GM21786 (cell line): ENCODE measurements at regions not wholly inside any gene's neighbourhood (a gene's known extent, or its start where the extent isn't known, plus 50 kb on each side); places are given as distances from the start of the nearest gene placed in this dataset.
"Not testable (repeated sequence)": the region's sequence is repeated elsewhere in the genome, so short reads cannot be mapped to it uniquely, and the experiment has no call there.

Experiments used
- ATAC-seq: cut with Tn5 transposase; IDR thresholded peaks from one replicate; pipeline ENCODE4 v1.9.1; 2021; ENCODE audit not compliant: unreplicated experiment

DNA sequence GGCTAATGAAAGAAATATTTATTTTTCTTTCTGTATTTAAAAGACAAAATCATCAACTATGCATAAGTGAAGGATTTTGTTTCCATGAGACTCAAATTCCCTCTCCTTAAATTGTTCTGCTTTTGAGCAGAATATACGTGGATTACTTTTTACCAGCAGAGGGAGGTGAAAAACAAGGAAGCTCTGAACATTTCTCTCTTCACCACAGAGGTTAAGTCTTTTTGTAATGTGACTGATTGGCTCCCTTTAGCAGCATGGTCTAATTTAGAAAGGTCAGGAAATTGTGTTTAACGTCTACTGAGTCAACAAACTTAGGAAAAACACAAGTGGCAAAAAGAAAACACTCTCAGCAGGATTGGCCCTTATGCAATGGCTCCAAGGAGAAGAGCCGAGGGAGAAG, 55.1 kb upstream of the F9 start:
- ATAC-seq: no peak

DNA sequence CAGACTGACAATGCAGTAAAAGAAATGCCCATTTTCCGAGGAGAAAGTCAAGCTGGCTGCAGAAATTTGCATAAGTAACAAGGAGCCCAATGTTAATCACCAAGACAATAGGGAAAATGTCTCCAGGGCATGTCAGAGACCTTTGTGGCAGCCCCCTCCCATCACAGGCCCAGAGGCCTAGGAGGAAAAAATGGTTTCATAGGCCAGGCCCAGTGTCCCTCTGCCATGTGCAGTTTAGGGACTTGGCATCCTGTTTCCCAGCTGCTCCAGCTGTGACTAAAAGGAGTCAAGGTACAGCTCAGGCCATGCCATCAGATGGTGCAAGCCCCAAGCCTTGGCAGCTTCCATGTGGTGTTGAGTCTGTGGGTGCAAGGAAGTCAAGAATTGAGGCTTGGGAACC, 68.6 kb upstream of the F9 start:
- ATAC-seq: not testable (repeated sequence)

DNA sequence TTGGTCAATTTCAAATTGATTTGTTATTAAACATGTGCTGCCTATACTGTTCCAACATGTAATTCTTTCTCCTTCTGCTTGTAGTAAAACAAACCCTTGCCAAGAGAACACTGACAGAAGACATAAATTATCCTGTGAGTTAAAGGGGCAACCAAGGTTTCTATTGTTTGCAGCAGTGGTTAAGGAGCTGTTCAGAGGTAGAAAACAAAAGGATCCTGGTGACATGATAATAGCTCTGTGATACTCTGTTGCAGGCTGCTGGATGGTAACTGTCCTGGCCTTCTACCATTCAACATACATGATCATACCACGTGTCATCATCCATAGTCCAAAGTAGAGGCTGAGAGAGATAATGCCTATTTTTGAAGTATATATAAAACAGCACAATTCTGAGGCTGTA, 75.8 kb upstream of the F9 start:
- ATAC-seq: no peak

DNA sequence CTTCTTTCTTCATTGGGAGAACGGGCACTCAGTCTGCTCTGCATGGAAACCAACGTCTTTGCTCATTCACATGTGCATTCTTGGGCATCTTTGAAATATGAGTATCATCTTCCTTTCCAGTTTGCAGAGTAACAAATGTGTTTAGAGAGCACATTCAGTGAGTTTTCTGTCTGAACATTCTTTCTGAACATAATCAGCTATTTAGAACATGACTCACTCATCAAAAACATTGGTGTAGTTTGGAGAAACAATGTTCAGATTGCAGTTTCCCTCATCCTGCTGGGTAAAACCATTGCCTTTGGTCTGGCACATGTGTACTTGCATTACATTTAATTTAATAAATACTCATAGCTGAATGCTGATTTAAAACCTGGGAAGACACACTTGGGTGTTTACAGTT, 81.5 kb upstream of the F9 start:
- no peak for ATAC-seq

DNA sequence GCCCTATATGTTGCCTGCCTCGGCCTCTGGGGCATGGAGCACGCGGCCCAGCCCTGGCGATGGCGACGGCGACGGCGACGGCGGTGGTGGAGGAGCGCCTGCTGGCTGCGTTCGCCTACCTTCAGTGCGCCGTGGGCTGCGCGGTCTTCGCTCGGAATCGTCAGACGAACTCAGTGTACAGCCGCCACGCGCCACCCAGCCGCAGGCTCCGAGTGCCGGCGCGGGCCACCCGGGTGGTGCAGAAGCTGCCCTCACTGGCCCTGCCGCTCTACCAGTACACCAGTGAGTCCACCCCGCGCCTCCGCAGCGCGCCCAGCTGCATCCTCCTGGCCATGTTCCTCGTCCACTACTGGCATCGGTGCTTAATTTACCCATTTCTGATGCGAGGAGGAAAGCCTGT, 83.7 kb upstream of the F9 start:
- ATAC-seq: no peak

DNA sequence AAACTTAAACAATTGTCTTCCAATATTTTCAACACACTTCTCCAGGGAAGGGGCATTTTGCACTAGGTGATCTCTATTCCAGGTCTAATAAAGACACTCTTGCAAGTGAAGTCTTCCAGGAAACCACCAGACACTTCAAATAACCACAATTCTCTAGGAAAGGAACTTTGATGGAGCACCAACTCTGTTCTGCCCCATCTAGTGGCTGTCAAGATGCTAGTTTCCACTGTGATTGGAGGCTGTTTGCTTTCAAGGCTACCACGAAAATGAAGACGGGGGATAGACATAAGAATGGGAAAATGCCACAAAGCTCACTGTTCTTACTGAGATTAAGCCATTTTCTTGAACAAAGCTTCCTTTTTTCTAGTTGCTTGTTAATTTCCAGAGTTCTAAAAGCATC, 100.6 kb upstream of the F9 start:
- no peak for ATAC-seq

DNA sequence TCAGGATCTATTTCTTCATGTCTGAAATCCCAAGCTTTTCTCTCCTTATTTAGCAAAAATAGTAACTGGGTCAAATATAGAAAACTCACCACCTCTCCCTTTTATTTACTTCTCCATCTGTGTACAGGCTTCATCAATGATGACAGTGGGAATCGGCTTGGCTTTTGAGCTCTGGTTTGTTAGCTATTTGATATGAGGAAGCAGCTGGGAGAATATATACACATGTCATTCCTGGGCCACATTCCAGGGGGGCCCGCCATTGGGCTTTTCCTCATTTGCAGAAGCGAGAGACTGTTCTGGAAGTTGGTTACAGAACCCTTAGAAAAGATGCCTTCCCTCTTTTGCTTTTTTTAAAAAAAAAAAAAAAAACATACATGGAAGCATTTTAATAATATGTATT, 107.4 kb upstream of the F9 start:
- no peak for ATAC-seq

DNA sequence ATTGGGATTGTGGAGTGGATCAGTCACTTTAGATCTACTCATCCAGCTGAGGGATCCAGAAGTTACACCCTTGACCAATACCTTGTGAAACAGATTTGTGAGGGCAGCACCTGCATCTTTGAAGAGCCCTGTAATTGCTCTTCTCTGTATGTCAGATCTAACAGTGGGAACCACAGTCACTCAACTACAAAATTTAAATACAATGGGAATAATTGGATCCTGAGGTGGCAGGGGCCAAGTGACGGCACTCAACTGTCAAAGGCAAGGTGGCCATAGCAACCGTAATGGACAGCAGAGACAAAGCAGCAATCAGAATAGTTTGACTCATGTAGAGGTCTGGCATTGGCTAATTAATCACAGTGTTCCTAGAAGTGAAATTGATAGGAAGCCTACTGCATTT, 132.3 kb upstream of the F9 start:
- not testable (repeated sequence) for ATAC-seq

DNA sequence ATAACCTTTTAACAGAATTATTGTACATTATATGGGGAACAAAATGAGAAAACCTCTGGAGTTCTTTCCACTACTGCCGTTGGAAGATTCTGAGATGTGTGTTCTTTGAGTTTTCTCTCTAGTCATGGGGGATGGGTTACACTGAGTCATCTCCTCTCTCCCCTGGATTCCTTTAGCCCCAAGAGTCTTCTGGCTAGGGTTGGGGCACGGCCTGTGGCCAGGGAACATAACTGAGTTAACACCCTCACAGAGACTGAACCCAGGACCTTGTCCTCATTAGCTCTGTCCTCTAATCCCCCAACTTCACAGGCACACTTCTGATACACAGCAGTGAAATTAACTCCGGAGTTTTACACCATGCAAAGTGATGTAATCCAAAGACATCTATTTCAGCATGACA, 142.3 kb upstream of the F9 start:
- ATAC-seq: no peak

DNA sequence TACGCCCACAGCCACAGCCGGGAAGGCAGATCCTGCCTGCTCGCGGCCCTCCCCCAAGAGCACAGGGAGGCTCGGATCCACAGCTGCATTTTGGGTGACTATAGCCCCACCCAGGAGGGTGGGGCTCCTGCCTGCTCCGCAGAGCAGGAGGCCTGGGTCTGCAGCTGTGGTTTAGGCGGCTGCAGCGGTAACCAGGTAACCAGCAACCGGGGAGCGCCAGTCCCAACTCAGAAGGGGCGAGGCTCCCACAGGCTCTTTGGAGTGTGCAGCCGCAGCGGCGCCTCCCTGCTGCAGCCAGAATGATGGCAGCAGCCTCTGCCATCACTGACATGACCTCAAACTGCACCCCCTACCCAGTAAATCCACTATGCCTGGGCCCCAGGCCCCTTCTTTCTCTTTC, 148.0 kb upstream of the F9 start:
- ATAC-seq: no peak

DNA sequence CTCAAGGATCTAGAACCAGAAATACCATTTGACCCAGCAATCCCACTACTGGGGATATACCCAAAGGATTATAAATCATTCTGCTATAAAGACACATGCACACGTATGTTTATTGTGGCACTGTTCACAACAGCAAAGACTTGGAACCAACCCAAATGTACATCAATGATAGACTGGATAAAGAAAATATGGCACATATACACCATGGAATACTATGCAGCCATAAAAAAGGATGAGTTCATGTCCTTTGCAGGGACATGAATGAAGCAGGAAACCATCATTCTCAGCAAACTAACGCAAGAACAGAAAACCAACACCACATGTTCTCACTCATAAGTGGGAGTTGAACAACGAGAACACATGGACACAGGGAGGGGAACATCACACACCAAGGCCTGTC, 154.0 kb upstream of the F9 start:
- not testable (repeated sequence) for ATAC-seq

DNA sequence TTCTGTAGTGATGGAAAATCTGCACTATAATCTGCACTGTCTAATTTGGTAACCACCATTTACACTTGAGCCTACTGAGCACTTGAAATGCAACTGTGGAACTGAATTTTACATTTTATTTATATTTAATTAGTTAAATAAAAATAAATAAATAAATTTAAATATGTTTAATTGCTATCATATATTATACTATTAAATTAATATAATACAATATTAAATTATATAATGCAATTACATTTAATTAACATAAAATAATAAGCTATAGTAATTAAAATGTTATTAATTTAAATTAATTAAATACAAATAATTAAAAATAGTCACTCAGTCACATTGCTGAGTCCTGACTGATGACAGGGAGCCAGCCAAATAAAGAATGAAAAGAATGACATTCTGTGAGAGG, 170.2 kb upstream of the F9 start:
- no peak for ATAC-seq

DNA sequence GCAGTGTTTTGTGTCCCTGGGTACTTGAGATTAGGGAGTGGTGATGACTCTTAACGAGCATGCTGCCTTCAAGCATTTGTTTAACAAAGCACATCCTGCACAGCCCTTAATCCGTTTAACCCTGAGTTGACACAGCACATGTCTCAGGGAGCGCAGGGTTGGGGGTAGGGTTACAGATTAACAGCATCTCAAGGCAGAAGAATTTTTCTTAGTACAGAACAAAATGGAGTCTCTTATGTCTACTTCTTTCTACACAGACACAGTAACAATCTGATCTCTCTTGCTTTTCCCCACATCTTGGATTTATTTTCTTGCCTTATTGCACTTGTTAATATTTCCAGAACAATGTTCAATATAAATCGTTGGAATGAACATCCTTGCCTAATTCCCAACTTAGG, 187.9 kb upstream of the F9 start:
- ATAC-seq: not testable (repeated sequence)

DNA sequence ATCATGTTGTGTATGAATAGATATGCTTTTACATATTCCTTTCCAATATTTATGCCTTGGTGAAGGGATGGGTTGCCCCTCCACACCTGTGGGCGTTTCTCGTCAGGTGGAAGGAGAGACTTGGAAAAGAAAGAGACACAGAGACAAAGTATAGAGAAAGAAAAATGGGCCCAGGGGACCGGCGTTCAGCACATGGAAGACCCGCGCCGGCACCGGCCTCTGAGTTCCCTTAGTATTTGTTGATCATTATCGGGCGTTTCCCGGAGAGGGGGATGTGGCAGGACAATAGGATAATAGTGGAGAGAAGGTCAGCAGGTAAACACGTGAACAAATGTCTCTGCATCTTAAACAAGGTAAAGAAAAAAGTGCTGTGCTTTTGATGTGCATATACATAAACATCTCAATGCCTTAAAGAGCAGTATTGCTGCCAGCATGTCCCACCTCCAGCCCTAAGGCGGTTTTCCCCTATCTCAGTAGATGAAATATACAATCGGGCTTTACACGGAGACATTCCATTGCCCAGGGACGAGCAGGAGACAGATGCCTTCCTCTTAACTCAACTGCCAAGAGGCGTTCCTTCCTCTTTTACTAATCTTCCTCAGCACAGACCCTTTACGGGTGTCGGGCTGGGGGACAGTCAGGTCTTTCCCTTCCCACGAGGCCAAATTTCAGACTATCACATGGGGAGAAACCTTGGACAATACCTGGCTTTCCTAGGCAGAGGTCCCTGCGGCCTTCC, 188.5 kb upstream of the F9 start:
- ATAC-seq: not testable (repeated sequence)

DNA sequence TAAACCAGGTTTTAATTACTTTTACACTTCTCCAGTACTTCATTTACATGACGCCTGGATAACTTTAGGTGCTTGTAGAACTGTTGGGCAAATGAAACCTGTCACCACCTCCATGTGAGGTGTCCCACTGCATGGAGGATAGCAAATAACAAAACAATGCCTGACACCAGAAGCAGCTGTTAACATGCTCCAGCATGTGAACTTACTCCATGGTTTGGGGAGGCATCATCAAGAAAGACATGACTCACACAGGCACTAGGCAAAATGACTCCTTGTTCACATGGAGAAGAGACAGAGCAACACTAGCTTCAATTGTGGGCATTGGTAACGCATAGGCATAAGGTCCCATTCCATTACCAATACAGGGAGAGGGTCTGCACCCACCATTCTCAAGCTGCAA, 198.1 kb upstream of the F9 start:
- no peak for ATAC-seq

DNA sequence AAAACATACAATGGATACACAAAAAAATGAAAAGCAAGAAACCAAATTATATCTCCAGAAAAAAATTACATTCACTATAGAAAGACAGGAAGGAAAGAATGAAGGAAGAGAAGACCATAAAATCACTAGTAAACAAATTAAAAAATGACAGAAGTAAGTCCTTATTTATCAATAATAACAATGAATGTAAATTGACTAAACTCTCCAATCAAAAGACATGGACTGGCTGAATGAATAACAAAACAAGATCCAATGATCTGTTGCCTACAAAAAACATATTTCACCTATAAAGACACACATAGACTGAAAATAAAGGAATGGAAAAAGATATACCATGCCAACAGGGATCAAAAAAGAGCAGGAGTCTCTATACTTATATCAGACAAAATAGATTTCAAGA, 203.2 kb upstream of the F9 start:
- no peak for ATAC-seq

DNA sequence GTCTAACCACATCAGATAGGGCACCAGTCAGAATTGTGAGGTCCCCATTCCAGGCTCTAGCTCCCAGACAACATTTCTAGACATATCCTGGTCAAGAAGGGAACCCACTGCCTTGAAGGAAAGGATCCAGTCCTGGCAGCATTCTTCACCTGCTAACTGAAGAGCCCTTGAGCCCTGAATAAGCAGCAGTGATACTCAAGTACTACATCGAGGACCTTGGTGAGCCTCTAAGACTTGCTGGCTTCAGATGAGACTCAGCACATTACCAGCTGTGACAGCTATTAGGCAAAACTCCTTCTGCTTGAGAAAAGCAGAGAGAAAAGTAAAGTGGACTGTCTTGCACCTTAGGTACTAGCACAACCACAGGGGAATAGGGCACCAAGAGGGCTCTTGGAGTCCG, 205.8 kb upstream of the F9 start:
- ATAC-seq: no peak

DNA sequence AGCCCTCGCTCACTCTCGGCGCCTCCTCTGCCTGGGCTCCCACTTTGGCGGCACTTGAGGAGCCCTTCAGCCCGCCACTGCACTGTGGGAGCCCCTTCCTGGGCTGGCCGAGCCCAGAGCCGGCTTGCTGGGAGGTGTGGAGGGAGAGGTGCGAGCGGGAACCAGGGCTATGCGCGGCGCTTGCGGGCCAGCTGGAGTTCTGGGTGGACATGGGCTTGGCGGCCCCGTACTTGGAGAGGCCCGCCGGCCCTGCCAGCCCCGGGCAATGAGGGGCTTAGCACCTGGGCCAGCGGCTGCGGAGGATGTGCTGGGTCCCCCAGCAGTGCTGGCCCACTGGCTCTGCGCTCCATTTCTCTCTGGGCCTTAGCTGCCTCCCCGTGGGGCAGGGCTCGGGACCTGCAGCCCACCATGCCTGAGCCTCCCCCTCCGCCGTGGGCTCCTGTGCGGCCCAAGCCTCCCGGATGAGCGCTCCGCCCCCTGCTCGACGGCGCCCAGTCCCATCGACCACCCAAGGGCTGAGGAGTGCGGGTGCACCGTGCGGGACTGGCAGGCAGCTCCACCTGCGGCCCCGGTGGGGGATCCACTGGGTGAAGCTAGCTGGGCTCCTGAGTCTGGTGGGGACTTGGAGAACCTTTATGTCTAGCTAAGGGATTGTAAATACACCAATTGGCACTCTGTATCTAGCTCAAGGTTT, 209.7 kb upstream of the F9 start:
- not testable (repeated sequence) for ATAC-seq

DNA sequence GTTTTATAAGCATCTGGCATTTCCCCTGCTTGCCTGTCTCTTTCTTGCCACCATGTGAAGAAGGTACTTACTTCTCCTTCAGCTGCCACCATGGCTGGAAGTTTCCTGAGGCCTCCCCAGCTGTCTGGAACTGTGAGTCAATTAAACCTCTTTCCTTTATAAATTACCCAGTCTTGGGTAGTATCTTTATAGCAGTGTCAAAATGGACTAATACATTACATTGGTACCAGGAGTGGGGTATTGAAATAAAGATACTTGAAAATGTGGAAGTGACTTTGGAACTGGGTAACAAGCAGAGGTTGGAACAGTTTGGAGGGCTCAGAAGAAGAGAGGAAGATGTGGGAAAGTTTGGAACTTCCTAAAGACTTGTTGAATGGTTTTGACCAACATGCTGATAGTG, 223.9 kb upstream of the F9 start:
- not testable (repeated sequence) for ATAC-seq

DNA sequence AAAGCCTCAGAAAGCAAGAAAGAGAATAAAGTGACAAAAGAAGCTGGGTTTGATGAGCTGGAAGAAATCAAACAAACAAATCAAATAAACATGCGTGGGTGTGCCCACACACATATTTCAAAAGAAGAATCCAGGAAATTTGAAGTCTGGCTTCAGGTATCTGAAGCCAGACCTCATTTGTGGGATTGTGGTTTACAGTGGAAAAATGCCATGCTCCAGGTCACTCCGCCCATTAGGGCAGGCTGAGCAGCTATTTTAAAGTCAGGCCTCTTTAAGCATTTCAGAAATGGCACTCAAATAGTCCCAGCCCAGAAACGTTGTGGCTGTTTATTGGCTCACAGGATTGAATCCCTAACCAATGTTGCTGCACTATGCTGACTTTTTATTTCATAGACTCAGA, 226.1 kb upstream of the F9 start:
- no peak for ATAC-seq

DNA sequence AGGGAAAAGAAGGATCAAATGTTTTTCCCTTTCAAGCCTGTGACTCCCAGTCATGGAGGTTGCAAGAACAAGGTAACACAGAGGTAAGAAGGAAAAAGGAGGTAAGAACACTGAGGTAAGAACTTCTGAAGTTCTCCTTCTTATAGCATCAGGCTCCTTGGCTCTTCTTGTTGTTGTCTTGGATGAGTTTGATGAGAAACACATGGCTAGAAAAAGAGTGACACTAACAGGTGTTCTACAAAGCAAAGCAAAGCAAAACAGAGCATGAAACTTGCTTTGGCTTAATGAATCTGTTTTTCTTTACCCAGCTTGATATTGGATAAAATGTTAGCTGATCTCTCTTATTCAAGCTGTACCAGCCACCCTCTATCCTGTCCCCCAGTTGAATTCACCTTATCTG, 231.2 kb upstream of the F9 start:
- ATAC-seq: no peak

DNA sequence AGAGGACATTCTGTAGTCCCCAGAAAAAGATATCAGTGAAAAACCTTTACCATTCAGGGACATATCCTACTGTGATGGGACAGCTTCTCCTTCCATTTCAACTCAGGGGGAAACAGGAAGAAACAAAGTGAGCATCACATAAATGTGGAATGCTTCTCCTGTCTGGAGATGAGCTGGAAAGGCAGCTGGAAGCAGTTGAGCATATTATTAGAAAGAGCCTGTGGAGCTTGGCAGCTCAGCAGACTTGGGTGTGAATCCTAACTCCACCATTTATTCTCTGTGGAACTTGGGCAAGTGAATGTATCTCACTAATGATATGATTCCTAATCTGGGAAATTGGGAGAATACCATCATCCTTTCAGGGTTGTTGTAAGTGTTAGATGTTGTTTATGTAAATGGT, 232.1 kb upstream of the F9 start:
- no peak for ATAC-seq

DNA sequence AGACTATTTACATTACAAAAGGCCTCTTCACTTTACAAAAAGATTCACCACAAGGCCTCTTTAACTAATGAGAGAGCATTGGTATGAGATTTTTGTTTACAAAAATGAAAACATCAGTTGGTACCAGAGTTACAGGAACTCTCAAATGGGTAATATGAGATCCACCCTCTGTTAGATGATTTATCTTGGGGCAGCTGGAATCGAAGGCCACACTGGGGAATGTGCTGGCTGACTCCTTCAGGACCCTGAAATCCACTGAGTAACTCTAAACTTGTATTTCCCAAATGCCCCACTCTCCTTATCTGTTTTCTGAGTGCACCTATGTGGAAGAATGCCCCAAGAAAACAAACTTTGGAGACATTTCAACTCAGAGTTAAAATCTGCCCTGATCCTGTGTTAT, 232.9 kb upstream of the F9 start:
- no peak for ATAC-seq
